Prostate gland (tissue), 2 donors: ENCODE measurements at regions not wholly inside any gene's neighbourhood (a gene's known extent, or its start where the extent isn't known, plus 50 kb on each side); places are given as distances from the start of the nearest gene placed in this dataset.

Source experiments
- DNase-seq: peaks from one replicate; pipeline ENCODE4 v3.0.0-alpha.2; 2019; ENCODE audit warnings: low spot score
- H3K27ac ChIP-seq, 2 donors: fragments of 200-600 bp; sonication (generic); 2 replicates each; pipeline ENCODE4 v1.5.1; 2017 to 2019
- H3K27me3 ChIP-seq: fragments of 200-600 bp; sonication (generic); replicated peaks from 2 replicates; pipeline ENCODE4 v1.5.1; 2019; ENCODE audit not compliant: insufficient read depth
- H3K36me3 ChIP-seq, 2 donors: fragments of 200-600 bp; sonication (generic); 1 replicate in 1 of 2; 2 replicates in 1 of 2; pipeline versions ENCODE4 v1.5.1 to v1.8.1; 2017 to 2019
- H3K4me1 ChIP-seq: fragments of 200-600 bp; sonication (generic); replicated peaks from 2 replicates; pipeline ENCODE4 v1.5.1; 2019
- H3K4me3 ChIP-seq, 2 donors: fragments of 200-600 bp; sonication (generic); 2 replicates each; pipeline ENCODE4 v1.5.1; 2017 to 2019
- H3K9me3 ChIP-seq: fragments of 200-600 bp; sonication (generic); 2 replicates; pipeline ENCODE4 v1.5.1; 2017
- CTCF ChIP-seq, 4 experiments: fragments of 200-600 bp in 2 of 4; fragments of 450-650 bp in 2 of 4; sonication (generic) in 2 of 4; IDR thresholded peaks; 1 replicate in 3 of 4; 2 replicates in 1 of 4; pipeline ENCODE4 v1.5.1; 2016 to 2019; ENCODE audit warnings: antibody characterized with exemption in 4 of 4, mild to moderate bottlenecking in 2 of 4, moderate library complexity in 2 of 4
- POLR2A ChIP-seq: fragments of 450-650 bp; IDR thresholded peaks from one replicate; pipeline ENCODE4 v1.6.1; 2016; ENCODE audit warnings: antibody characterized with exemption, mild to moderate bottlenecking
- POLR2AphosphoS5 ChIP-seq: sonication (generic); formaldehyde crosslinking; IDR thresholded peaks from one replicate; pipeline ENCODE4 v1.6.1; 2017; ENCODE audit warnings: antibody characterized with exemption
- WGBS: methylation state at CpG from one replicate; pipeline ENCODE4 v1.1.5; 2018; 5-methylcytosine and 5-hydroxymethylcytosine counted together
- intact Hi-C: fragments of 100-400 bp; cut with DNase I; formaldehyde crosslinking; loops from one replicate; pipeline ENCODE4 v1.14.2; 2022

GRCh38 chr6:97658090-97658489, 375.1 kb upstream of the MMS22L start:
- H3K4me1 ChIP-seq: no peaks in the 10 kb centered on the region
- no peak overlapping the region for H3K27ac ChIP-seq
- H3K4me3 ChIP-seq: no peak overlapping the region
- no peaks in the 10 kb centered on the region for H3K27me3 ChIP-seq
- intact Hi-C loops: no loop called here
- 62% methylated on average over 2 of the region's 2 CpGs for WGBS
- no peak for DNase-seq
- TF ChIP-seq CTCF (IDR thresholded peaks at IDR 0.05) (no peak), POLR2A (no peak), POLR2AphosphoS5 (no peak)
- H3K36me3 ChIP-seq: no peaks in the 10 kb centered on the region
- H3K9me3 ChIP-seq: no peaks in the 10 kb centered on the region

DNA sequence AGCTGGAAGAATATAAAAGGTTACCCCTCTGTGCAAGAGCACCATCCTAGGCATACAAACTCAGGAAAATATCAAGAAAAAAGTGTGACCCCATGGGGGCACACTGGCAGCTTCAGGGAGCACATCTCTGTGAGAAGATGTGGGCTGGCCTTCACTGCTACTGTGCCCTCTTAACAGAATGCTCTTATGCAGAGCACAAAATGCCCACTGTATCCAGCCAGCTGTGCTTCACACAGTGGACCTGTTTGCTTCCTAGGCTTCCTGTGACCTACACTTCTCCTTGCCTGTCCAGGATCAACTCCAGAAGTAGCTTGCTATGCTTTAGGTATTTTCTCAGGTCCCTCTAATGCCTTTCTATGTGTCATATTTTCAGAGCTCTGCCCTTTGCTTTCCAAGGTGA, 380.2 kb upstream of the MMS22L start:
- H3K4me1 ChIP-seq: no peaks in the 10 kb centered on the region
- H3K4me3 ChIP-seq: no peak overlapping the region
- TF ChIP-seq POLR2AphosphoS5 (no peak), POLR2A (no peak), CTCF (IDR thresholded peaks at IDR 0.05) (no peak)
- intact Hi-C loops: no loop called here
- no peaks in the 10 kb centered on the region for H3K36me3 ChIP-seq
- DNase-seq: no peak
- no peaks in the 10 kb centered on the region for H3K9me3 ChIP-seq
- H3K27me3 ChIP-seq: no peaks in the 10 kb centered on the region
- no peak overlapping the region for H3K27ac ChIP-seq

DNA sequence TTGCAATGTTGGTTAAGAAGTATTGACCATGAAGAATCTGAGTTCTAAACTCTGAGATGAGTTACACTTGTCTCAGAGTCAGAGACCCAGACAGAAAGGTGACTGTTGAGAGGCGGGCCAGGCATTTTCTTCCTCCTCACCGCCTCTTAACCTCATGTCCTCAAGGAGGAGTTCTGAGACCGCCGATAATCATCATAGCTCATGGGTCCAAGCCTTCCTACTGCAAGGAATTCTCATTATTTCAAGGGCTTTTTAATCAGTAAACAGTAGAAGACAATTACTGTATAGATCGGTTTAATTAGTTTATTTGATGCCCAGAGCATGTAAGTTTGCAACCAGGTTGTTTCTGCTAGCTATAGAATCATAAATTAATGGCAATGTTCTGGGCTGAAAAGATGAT, 382.4 kb upstream of the MMS22L start:
- 68% methylated on average over 5 of the region's 5 CpGs for WGBS

DNA sequence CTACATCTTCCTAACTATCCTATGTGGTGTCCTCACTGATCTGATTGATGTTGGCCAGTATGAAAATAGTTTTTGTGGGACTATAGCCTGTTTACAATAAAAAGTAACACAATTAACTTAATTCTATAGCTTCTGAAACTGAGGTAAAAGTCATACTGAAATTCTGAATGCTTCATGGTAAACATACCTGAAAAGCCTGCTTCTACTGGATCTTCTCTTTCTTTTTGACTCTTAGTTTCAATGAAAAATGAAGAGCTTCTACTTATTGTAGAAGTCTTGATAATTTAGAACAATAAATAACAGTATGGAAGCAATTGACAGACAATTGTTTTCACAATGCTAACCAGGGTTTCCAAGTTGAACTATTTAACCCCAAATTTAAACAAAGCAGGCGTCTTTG, 383.9 kb upstream of the MMS22L start:
- TF ChIP-seq POLR2AphosphoS5 (no peak), CTCF (IDR thresholded peaks at IDR 0.05) (no peak), POLR2A (no peak)
- 77% methylated on average over 1 of the region's 1 CpG for WGBS
- Histone ChIP-seq H3K4me1 (no peaks in the 10 kb centered on the region), H3K27ac (no peak overlapping the region), H3K27me3 (no peaks in the 10 kb centered on the region), H3K9me3 (no peaks in the 10 kb centered on the region), H3K36me3 (no peaks in the 10 kb centered on the region), H3K4me3 (no peak overlapping the region)
- intact Hi-C loops: no loop called here
- DNase-seq: no peak

More for the DNA sequence above, 382.4 kb upstream of the MMS22L start:
- intact Hi-C loops: no loop called here
- no peak for TF ChIP-seq CTCF (IDR thresholded peaks at IDR 0.05)
- TF ChIP-seq POLR2A: no peak
- no peak for TF ChIP-seq POLR2AphosphoS5
- H3K4me3 ChIP-seq: no peak overlapping the region
- H3K27ac ChIP-seq: no peak overlapping the region
- no peaks in the 10 kb centered on the region for H3K9me3 ChIP-seq
- H3K4me1 ChIP-seq: no peaks in the 10 kb centered on the region
- H3K36me3 ChIP-seq: no peaks in the 10 kb centered on the region
- DNase-seq: no peak
- H3K27me3 ChIP-seq: no peaks in the 10 kb centered on the region

- H3K4me3 ChIP-seq: no peak overlapping the region
- H3K27me3 ChIP-seq: no peaks in the 10 kb centered on the region
- H3K27ac ChIP-seq: no peak overlapping the region
- no peaks in the 10 kb centered on the region for H3K36me3 ChIP-seq
- TF ChIP-seq POLR2AphosphoS5 (no peak), POLR2A (no peak), CTCF (IDR thresholded peaks at IDR 0.05) (no peak)
- H3K4me1 ChIP-seq: no peaks in the 10 kb centered on the region
- no peaks in the 10 kb centered on the region for H3K9me3 ChIP-seq
- no peak for DNase-seq
- 28% methylated on average over 11 of the region's 11 CpGs for WGBS
- intact Hi-C loops: no loop called here
Measured at GRCh38 chr6:97668716-97669115, 385.7 kb upstream of the MMS22L start.
